PC-9 (cell line): ENCODE measurements at regions not wholly inside any gene's neighbourhood (a gene's known extent, or its start where the extent isn't known, plus 50 kb on each side); places are given as distances from the start of the nearest gene placed in this dataset.

Source experiments
- BruUV-seq: library from RNA; stranded (reverse); fragments of 400-500 nt; replicated peaks from 2 replicates; lab custom pipeline; 2021; lab: Mats Ljungman, UMichigan
- CTCF ChIA-PET: fragments of 300-600 bp; sonication (Branson Sonifier 250); formaldehyde crosslinking; loops from one replicate; lab custom pipeline; 2022; ENCODE audit warnings: antibody characterized with exemption; lab: Charles Lee
- POLR2A ChIA-PET: fragments of 300-600 bp; sonication (Branson Sonifier 250); formaldehyde crosslinking; loops from one replicate; lab custom pipeline; 2022; ENCODE audit warnings: antibody characterized with exemption; ENCODE audit not compliant: unreplicated experiment; lab: Charles Lee
- DNase-seq, 2 experiments: peaks; one replicate each; pipeline versions ENCODE4 v3.0.0 to v3.0.0-alpha.2; 2015 to 2022; ENCODE audit warnings: mixed read lengths in 1 of 2
- H2AFZ ChIP-seq: fragments of 200-600 bp; sonication (generic); 2 replicates; pipeline ENCODE4 v1.8.1; 2017; ENCODE audit warnings: antibody characterized with exemption
- H3F3A ChIP-seq: fragments of 200-600 bp; sonication (generic); 2 replicates; pipeline ENCODE4 v1.8.1; 2017; ENCODE audit warnings: antibody characterized with exemption, mild to moderate bottlenecking, low read depth; ENCODE audit not compliant: insufficient read depth
- H3K27ac ChIP-seq: fragments of 200-600 bp; sonication (generic); 2 replicates; pipeline ENCODE4 v1.6.1; 2016; ENCODE audit warnings: mixed run types
- H3K27me3 ChIP-seq: fragments of 200-600 bp; sonication (generic); 2 replicates; pipeline ENCODE4 v1.6.1; 2016; ENCODE audit warnings: low read depth, mixed run types; ENCODE audit not compliant: insufficient read depth
- H3K36me3 ChIP-seq: fragments of 200-600 bp; sonication (generic); 2 replicates; pipeline ENCODE4 v1.6.1; 2016; ENCODE audit warnings: low read depth, mixed run types
- H3K4me1 ChIP-seq: fragments of 200-600 bp; sonication (generic); replicated peaks from 2 replicates; pipeline ENCODE4 v1.6.1; 2016; ENCODE audit warnings: mixed run types; ENCODE audit not compliant: insufficient read depth
- H3K4me2 ChIP-seq: fragments of 200-600 bp; sonication (generic); 2 replicates; pipeline ENCODE4 v1.6.1; 2017; ENCODE audit warnings: mixed run types
- H3K4me3 ChIP-seq: fragments of 200-600 bp; sonication (generic); 2 replicates; pipeline ENCODE4 v1.6.1; 2016; ENCODE audit warnings: mixed run types
- H3K79me2 ChIP-seq: fragments of 200-600 bp; sonication (generic); 2 replicates; pipeline ENCODE4 v1.6.1; 2017; ENCODE audit warnings: low read depth, mixed run types
- H3K9me2 ChIP-seq: fragments of 200-600 bp; sonication (generic); 2 replicates; pipeline ENCODE4 v1.8.1; 2017; ENCODE audit warnings: mild to moderate bottlenecking; ENCODE audit not compliant: insufficient read depth
- H3K9me3 ChIP-seq: fragments of 200-600 bp; sonication (generic); 2 replicates; pipeline ENCODE4 v1.8.1; 2016; ENCODE audit warnings: low read depth; ENCODE audit not compliant: insufficient read depth
- H4K20me1 ChIP-seq: fragments of 200-600 bp; sonication (generic); 2 replicates; pipeline ENCODE4 v1.8.1; 2017; ENCODE audit not compliant: insufficient read depth
- CTCF ChIP-seq: fragments of 200-600 bp; sonication (generic); conservative IDR thresholded peaks from 2 replicates; pipeline ENCODE4 v1.6.1; 2017; ENCODE audit warnings: mixed run types, antibody characterized with exemption, mild to moderate bottlenecking, moderate library complexity
- EZH2 ChIP-seq: fragments of 200-600 bp; sonication (generic); IDR thresholded peaks from 2 replicates; pipeline ENCODE4 v1.8.0; 2017; ENCODE audit warnings: antibody characterized with exemption, low read depth
- intact Hi-C: fragments of 100-400 bp; cut with micrococcal nuclease; formaldehyde crosslinking; loops from one replicate; pipeline ENCODE4 v1.10.0; 2022; ENCODE audit not compliant: unreplicated experiment

GRCh38 chr10:30116041-30116491 lies 56.7 kb upstream of the JCAD start:
- CTCF ChIA-PET = no interaction called here
- no peaks in the 10 kb centered on the region for H3F3A ChIP-seq
- intact Hi-C loops = no loop called here

GRCh38 chr10:30115626-30115940 lies 56.2 kb upstream of the JCAD start:
- Histone ChIP-seq H3K79me2 (no peaks in the 10 kb centered on the region), H3K4me3 (no peak overlapping the region), H3K36me3 (no peaks in the 10 kb centered on the region), H3K9me2 (no peaks in the 10 kb centered on the region), H3K27ac (no peak overlapping the region), H2AFZ (no peak overlapping the region), H4K20me1 (no peaks in the 10 kb centered on the region), H3F3A (no peaks in the 10 kb centered on the region), H3K4me1 (no peaks in the 10 kb centered on the region), H3K27me3 (no peaks in the 10 kb centered on the region), H3K4me2 (no peak overlapping the region), H3K9me3 (no peaks in the 10 kb centered on the region)
- intact Hi-C loops = no loop called here
- ChIA-PET POLR2A (no interaction called here), CTCF (interaction anchor here (0.6 kb wide), 1 partner anchor 530 kb away, joined by 3 read pairs; no protein-coding TSS in a partner anchor)
- no peak for DNase-seq
- TF ChIP-seq CTCF = no peak
- no peak for TF ChIP-seq EZH2
- BruUV-seq = no TSS peak

More at GRCh38 chr10:30116041-30116491, 56.7 kb upstream of the JCAD start:
- Histone ChIP-seq H3K4me2 (no peak overlapping the region), H3K79me2 (no peaks in the 10 kb centered on the region), H3K36me3 (no peaks in the 10 kb centered on the region), H4K20me1 (no peaks in the 10 kb centered on the region), H2AFZ (no peak overlapping the region), H3K27me3 (no peaks in the 10 kb centered on the region), H3K27ac (no peak overlapping the region), H3K4me1 (no peaks in the 10 kb centered on the region), H3K9me2 (no peaks in the 10 kb centered on the region), H3K4me3 (no peak overlapping the region), H3K9me3 (no peaks in the 10 kb centered on the region)
- no peak for DNase-seq
- no peak for TF ChIP-seq CTCF
- TF ChIP-seq EZH2 = no peak
- POLR2A ChIA-PET = no interaction called here
- BruUV-seq = no TSS peak

- intact Hi-C loops = no loop called here
- no peak overlapping the region for H3K27ac ChIP-seq
- BruUV-seq = no TSS peak
- H2AFZ ChIP-seq = no peak overlapping the region
- H3K27me3 ChIP-seq = no peaks in the 10 kb centered on the region
- H3K4me1 ChIP-seq = no peaks in the 10 kb centered on the region
- H3K4me2 ChIP-seq = no peak overlapping the region
- TF ChIP-seq EZH2 (no peak), CTCF (no peak)
- no peak overlapping the region for H3K4me3 ChIP-seq
- no peaks in the 10 kb centered on the region for H3F3A ChIP-seq
- no peaks in the 10 kb centered on the region for H3K79me2 ChIP-seq
- no peaks in the 10 kb centered on the region for H3K9me3 ChIP-seq
- no peaks in the 10 kb centered on the region for H3K9me2 ChIP-seq
- POLR2A ChIA-PET = no interaction called here
- no peak for DNase-seq
- CTCF ChIA-PET = interaction anchor here (0.6 kb wide), 1 partner anchor 530 kb away, joined by 3 read pairs; no protein-coding TSS in a partner anchor
- H3K36me3 ChIP-seq = no peaks in the 10 kb centered on the region
- no peaks in the 10 kb centered on the region for H4K20me1 ChIP-seq
Measured at GRCh38 chr10:30114881-30115625, 55.7 kb upstream of the JCAD start.
